ENCODE measurements at regions not wholly inside any gene's neighbourhood (a gene's known extent, or its start where the extent isn't known, plus 50 kb on each side); places are given as distances from the start of the nearest gene placed in this dataset.

GRCh38 chr9:107759009-107759822, 269.6 kb upstream of the KLF4 start:
- DNase-seq = no peak

GRCh38 chr9:107756091-107756490, 266.5 kb upstream of the KLF4 start:
- DNase-seq = no peak

- DNase-seq = no peak
Measured at GRCh38 chr9:107755246-107755645, 265.7 kb upstream of the KLF4 start.

GRCh38 chr9:107751567-107752210, 262.1 kb upstream of the KLF4 start:
- DNase-seq = no peak

- DNase-seq = no peak
Measured at GRCh38 chr9:107750741-107751566, 261.4 kb upstream of the KLF4 start.

GRCh38 chr9:107749787-107750444, 260.3 kb upstream of the KLF4 start:
- DNase-seq = no peak

- DNase-seq = no peak
Measured at GRCh38 chr9:107744873-107745272, 255.3 kb upstream of the KLF4 start.

GRCh38 chr9:107742531-107743309, 253.2 kb upstream of the KLF4 start:
- no peak for DNase-seq

GRCh38 chr9:107740088-107740980, 250.8 kb upstream of the KLF4 start:
- no peak for DNase-seq

- no peak for DNase-seq
Measured at GRCh38 chr9:107739601-107740082, 250.1 kb upstream of the KLF4 start.

GRCh38 chr9:107738789-107739188, 249.2 kb upstream of the KLF4 start:
- no peak for DNase-seq

GRCh38 chr9:107737987-107738743, 248.6 kb upstream of the KLF4 start:
- no peak for DNase-seq

- DNase-seq = no peak
Measured at GRCh38 chr9:107737610-107737986, 248.0 kb upstream of the KLF4 start.

- no peak for DNase-seq
Measured at GRCh38 chr9:107735821-107736220, 246.3 kb upstream of the KLF4 start.

GRCh38 chr9:107734256-107735013, 244.9 kb upstream of the KLF4 start:
- no peak for DNase-seq

GRCh38 chr9:107733523-107733894, 243.9 kb upstream of the KLF4 start:
- no peak for DNase-seq

- no peak for DNase-seq
Measured at GRCh38 chr9:107732781-107733522, 243.4 kb upstream of the KLF4 start.

GRCh38 chr9:107731115-107731762, 241.7 kb upstream of the KLF4 start:
- DNase-seq = no peak

Measured in DMS79 (cell line).